ENCODE measurements at regions not wholly inside any gene's neighbourhood (a gene's known extent, or its start where the extent isn't known, plus 50 kb on each side); places are given as distances from the start of the nearest gene placed in this dataset.

DNA sequence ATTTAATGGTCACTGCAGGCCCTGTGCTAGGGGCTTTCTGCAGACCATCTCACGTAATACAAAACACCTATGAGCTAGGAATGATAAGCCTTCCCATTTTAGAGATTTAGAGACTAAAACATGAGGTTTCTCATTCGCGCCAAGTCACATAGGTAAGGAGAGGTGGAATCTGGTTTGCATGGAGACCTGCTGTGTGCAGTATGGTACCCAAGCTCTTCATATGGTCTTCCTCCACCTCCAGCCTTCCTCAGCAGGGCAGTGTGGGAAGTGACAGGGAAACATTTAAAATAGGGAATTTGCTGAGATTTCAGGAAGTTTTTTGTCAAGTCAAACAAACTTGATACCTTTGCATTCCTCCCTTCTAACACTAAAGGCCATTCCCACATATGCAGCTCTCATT is 337.6 kb downstream of the IL20RB start:
- TF ChIP-seq, protein P1, sequence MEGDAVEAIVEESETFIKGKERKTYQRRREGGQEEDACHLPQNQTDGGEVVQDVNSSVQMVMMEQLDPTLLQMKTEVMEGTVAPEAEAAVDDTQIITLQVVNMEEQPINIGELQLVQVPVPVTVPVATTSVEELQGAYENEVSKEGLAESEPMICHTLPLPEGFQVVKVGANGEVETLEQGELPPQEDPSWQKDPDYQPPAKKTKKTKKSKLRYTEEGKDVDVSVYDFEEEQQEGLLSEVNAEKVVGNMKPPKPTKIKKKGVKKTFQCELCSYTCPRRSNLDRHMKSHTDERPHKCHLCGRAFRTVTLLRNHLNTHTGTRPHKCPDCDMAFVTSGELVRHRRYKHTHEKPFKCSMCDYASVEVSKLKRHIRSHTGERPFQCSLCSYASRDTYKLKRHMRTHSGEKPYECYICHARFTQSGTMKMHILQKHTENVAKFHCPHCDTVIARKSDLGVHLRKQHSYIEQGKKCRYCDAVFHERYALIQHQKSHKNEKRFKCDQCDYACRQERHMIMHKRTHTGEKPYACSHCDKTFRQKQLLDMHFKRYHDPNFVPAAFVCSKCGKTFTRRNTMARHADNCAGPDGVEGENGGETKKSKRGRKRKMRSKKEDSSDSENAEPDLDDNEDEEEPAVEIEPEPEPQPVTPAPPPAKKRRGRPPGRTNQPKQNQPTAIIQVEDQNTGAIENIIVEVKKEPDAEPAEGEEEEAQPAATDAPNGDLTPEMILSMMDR (IDR thresholded peaks at IDR 0.05): no peak
- TF ChIP-seq POLR2A (IDR thresholded peaks at IDR 0.05): no peak
